Ishikawa (cell line): ENCODE measurements at regions not wholly inside any gene's neighbourhood (a gene's known extent, or its start where the extent isn't known, plus 50 kb on each side); places are given as distances from the start of the nearest gene placed in this dataset.

Experiments
- RAD21 ChIP-seq: IDR thresholded peaks from 2 replicates; pipeline ENCODE4 v1.6.1; 2012; ENCODE audit warnings: low read depth
- TEAD4 ChIP-seq: IDR thresholded peaks from 2 replicates; pipeline ENCODE4 v1.6.1; 2012

DNA sequence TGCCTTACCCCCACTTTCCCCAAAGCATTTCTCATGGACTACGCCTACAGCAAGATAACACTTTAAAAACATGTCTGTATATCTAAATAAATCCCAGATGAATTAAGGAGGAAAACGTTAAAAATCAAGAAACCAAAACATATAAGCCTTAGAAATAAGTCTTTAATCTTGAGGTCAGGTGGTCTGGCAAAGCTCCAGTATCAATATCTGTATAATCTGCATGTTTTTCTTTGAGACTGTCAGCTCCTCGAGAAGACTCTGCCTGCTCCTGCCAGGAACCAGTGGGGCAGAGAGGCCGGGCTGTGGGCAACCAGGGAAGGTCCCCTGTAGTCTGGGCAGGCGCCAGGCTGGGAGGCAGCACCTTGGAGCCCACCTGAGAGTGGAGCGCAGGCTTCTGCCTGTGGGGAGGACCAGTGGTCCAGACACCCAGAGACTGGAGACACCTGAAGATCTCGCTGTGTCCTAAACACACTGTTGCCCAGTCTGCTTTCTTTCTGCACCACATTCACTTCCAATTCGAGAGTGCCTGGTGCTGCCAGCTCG lies 291.0 kb upstream of the SOX11 start:
- TF ChIP-seq TEAD4 (no peak), RAD21 (no peak)
